KMS-11 (cell line): ENCODE measurements at regions not wholly inside any gene's neighbourhood (a gene's known extent, or its start where the extent isn't known, plus 50 kb on each side); places are given as distances from the start of the nearest gene placed in this dataset.
A peak's percentile ranks its signal among the peaks of the same experiment; 100 is the strongest.

Experiments
- H2AFZ ChIP-seq: fragments of 200-600 bp; sonication (generic); 2 replicates; pipeline ENCODE4 v1.6.1; 2016; ENCODE audit warnings: antibody characterized with exemption, mixed run types, low read depth
- H3K27ac ChIP-seq: fragments of 200-600 bp; sonication (generic); 2 replicates; pipeline ENCODE4 v1.6.1; 2016; ENCODE audit warnings: mild to moderate bottlenecking, mixed run types
- H3K27me3 ChIP-seq: fragments of 200-600 bp; sonication (generic); 2 replicates; pipeline ENCODE4 v1.6.1; 2017; ENCODE audit warnings: mild to moderate bottlenecking, low read depth, mixed run types, moderate library complexity; ENCODE audit not compliant: insufficient read depth
- H3K36me3 ChIP-seq: fragments of 200-600 bp; sonication (generic); 2 replicates; pipeline ENCODE4 v1.6.1; 2017; ENCODE audit warnings: mild to moderate bottlenecking, mixed run types; ENCODE audit not compliant: insufficient read depth
- H3K4me1 ChIP-seq: fragments of 200-600 bp; sonication (generic); 2 replicates; pipeline ENCODE4 v1.6.1; 2016; ENCODE audit warnings: mild to moderate bottlenecking, low read depth, mixed run types; ENCODE audit not compliant: poor library complexity, severe bottlenecking
- H3K4me2 ChIP-seq: fragments of 200-600 bp; sonication (generic); 2 replicates; pipeline ENCODE4 v1.7.0; 2016; ENCODE audit warnings: mild to moderate bottlenecking, mixed run types
- H3K4me3 ChIP-seq: fragments of 200-600 bp; sonication (generic); IDR thresholded peaks from 2 replicates; pipeline ENCODE4 v1.6.1; 2017; ENCODE audit warnings: low read depth, low read length, mixed read lengths; ENCODE audit not compliant: insufficient read depth
- H3K79me2 ChIP-seq: fragments of 200-600 bp; sonication (generic); 2 replicates; pipeline ENCODE4 v1.6.1; 2016; ENCODE audit warnings: low read depth, mixed run types; ENCODE audit not compliant: insufficient read depth
- H3K9ac ChIP-seq: fragments of 200-600 bp; sonication (generic); 2 replicates; pipeline ENCODE4 v1.6.1; 2016; ENCODE audit warnings: mild to moderate bottlenecking, mixed run types
- H4K20me1 ChIP-seq: fragments of 200-600 bp; sonication (generic); 2 replicates; pipeline ENCODE4 v1.6.1; 2016; ENCODE audit warnings: mild to moderate bottlenecking, mixed run types; ENCODE audit not compliant: insufficient read depth
- TF ChIP-seq, protein P1 (sequence below): fragments of 200-600 bp; sonication (generic); conservative IDR thresholded peaks from 2 replicates; pipeline ENCODE4 v1.6.1; 2017; ENCODE audit warnings: low read depth, mild to moderate bottlenecking, antibody characterized with exemption, low read length, moderate library complexity, mixed read lengths

DNA sequence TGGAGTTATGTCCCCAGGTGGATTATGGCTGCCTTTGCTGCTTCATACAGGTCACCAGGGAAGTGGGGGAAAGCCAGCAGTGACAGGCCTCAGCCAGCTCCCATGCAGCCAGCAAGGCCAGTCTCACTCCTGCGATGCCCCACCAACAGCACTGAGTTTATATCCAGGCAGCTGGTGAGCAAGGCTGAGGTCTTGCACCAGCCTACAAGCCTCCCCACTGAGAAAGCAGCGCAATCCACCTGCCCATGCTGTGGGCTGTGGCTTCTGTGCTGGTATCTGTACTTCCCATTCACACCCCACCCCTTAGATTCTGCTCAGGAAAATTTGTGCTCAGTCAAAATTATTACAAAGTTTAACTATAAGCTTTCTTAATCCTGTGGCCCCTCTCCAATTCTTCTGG lies 153.5 kb downstream of the HHIP start:
- Histone ChIP-seq H3K36me3 (no peaks in the 10 kb centered on the region), H3K27me3 (no peaks in the 10 kb centered on the region), H2AFZ (no peak overlapping the region), H3K9ac (no peak overlapping the region), H4K20me1 (no peaks in the 10 kb centered on the region), H3K27ac (no peak overlapping the region), H3K4me2 (no peak overlapping the region), H3K4me1 (no peaks in the 10 kb centered on the region), H3K4me3 (no peak overlapping the region), H3K79me2 (no peaks in the 10 kb centered on the region)
- TF ChIP-seq, protein P1, sequence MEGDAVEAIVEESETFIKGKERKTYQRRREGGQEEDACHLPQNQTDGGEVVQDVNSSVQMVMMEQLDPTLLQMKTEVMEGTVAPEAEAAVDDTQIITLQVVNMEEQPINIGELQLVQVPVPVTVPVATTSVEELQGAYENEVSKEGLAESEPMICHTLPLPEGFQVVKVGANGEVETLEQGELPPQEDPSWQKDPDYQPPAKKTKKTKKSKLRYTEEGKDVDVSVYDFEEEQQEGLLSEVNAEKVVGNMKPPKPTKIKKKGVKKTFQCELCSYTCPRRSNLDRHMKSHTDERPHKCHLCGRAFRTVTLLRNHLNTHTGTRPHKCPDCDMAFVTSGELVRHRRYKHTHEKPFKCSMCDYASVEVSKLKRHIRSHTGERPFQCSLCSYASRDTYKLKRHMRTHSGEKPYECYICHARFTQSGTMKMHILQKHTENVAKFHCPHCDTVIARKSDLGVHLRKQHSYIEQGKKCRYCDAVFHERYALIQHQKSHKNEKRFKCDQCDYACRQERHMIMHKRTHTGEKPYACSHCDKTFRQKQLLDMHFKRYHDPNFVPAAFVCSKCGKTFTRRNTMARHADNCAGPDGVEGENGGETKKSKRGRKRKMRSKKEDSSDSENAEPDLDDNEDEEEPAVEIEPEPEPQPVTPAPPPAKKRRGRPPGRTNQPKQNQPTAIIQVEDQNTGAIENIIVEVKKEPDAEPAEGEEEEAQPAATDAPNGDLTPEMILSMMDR = no peak

DNA sequence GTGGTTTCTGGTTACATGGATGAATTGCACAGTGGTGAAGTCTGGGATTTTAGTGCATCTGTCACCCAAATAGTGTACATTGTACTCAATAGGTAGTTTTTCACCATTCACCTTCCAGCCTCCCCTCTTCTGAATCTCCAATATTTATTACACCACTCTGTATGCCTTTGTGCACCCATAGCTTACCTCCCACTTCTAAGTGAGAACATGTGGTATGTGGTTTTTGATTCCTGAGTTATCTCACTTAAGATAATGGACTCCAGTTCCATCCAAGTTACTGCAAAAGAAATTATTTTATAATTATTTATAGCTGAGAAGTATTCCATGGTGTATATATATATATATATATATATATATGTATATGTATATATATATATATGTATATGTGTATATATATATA lies 155.8 kb downstream of the HHIP start:
- Histone ChIP-seq H3K4me2 (no peak overlapping the region), H3K27ac (no peak overlapping the region), H3K27me3 (no peaks in the 10 kb centered on the region), H3K79me2 (no peaks in the 10 kb centered on the region), H4K20me1 (no peaks in the 10 kb centered on the region), H3K9ac (no peak overlapping the region), H3K4me3 (no peak overlapping the region), H3K4me1 (no peaks in the 10 kb centered on the region), H3K36me3 (no peaks in the 10 kb centered on the region), H2AFZ (no peak overlapping the region)
- TF ChIP-seq, protein P1 = no peak

DNA sequence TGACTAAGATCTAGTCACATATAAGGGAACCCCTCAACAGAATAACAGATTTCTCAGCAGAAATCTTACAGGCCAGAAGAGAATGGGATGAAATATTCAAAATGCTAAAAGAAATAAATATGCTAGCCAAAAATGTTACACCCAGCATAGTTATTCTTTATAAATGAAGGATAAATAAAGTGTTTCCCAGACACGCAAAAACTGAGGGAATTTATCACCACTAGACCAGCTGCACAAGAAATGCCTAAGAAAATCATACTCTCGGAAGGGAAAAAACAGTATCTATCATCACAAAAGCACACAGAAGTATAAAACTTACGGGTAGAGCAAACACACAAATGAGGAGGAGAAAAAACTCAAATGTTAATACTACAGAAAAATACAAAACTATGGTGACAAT lies 162.1 kb downstream of the HHIP start:
- H3K79me2 ChIP-seq = no peaks in the 10 kb centered on the region
- H3K27me3 ChIP-seq = no peaks in the 10 kb centered on the region
- no peak overlapping the region for H3K4me3 ChIP-seq
- TF ChIP-seq, protein P1 = no peak
- H3K4me1 ChIP-seq = peaks cover 5% of the 10 kb centered on the region
- H3K27ac ChIP-seq = no peak overlapping the region
- H3K4me2 ChIP-seq = no peak overlapping the region
- no peaks in the 10 kb centered on the region for H4K20me1 ChIP-seq
- no peak overlapping the region for H3K9ac ChIP-seq
- H2AFZ ChIP-seq = no peak overlapping the region
- no peaks in the 10 kb centered on the region for H3K36me3 ChIP-seq

DNA sequence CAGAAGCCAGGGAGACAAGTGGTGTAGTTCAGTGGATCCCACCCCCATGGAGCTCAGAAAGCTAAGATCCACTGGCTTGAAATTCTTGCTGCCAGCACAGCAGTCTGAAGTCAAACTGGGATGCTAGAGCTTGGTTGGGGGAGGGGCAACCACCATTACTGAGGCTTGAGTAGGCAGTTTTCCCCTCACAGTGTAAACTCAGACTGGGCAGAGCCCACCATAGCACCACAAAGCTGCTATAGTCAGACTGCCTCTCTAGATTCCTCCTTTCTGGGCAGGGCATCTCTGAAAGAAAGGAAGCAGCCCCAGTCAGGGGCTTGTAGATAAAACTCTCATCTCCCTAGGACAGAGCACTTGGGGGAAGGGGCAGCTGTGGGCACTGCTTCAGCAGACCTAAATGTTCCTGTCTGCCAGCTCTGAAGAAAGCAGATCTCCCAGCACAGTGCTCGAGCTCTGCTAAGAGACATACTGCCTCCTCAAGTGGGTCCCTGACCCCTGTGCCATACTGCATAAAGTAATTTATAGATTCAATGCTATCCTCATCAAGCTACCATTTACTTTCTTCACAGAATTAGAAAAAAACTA lies 163.2 kb downstream of the HHIP start:
- H3K9ac ChIP-seq = peak overlapping the region; percentile 73
- TF ChIP-seq, protein P1 = no peak
- H4K20me1 ChIP-seq = no peaks in the 10 kb centered on the region
- no peaks in the 10 kb centered on the region for H3K79me2 ChIP-seq
- H3K4me2 ChIP-seq = peak overlapping the region; percentile 45; the same call in 1 of the 2 replicates
- H3K4me3 ChIP-seq = no peak overlapping the region
- H3K4me1 ChIP-seq = peaks cover 5% of the 10 kb centered on the region
- H2AFZ ChIP-seq = peak overlapping the region; percentile 82
- H3K27ac ChIP-seq = peak overlapping the region; percentile 70
- no peaks in the 10 kb centered on the region for H3K27me3 ChIP-seq
- no peaks in the 10 kb centered on the region for H3K36me3 ChIP-seq
